HG03064 (cell line): ENCODE measurements at regions not wholly inside any gene's neighbourhood (a gene's known extent, or its start where the extent isn't known, plus 50 kb on each side); places are given as distances from the start of the nearest gene placed in this dataset.
"Not testable (repeated sequence)": the region's sequence is repeated elsewhere in the genome, so short reads cannot be mapped to it uniquely, and the experiment has no call there.

Source experiments
- ATAC-seq: cut with Tn5 transposase; IDR thresholded peaks from one replicate; pipeline ENCODE4 v1.9.1; 2021; ENCODE audit warnings: low read depth; ENCODE audit not compliant: unreplicated experiment

DNA sequence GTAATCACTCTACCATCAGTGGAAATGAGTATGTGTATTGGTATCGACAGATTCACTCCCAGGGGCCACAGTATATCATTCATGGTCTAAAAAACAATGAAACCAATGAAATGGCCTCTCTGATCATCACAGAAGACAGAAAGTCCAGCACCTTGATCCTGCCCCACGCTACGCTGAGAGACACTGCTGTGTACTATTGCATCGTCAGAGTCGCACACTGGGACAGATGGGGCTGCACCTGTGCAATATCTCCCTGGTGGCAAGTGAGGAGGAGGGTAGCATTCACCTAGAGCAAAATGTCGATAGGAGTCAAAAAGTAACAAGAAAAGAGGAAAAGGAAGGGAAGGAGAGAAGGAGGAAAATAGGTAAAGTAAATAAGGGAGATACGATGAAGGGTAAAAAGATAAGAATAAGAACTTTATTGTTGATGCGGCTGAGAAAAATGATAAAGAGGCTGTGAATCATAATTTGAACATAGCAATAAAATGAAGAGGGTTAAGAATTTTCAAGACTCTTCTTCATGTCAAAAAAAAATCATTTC is 450.5 kb upstream of the OR4E1 start:
- no peak for ATAC-seq

DNA sequence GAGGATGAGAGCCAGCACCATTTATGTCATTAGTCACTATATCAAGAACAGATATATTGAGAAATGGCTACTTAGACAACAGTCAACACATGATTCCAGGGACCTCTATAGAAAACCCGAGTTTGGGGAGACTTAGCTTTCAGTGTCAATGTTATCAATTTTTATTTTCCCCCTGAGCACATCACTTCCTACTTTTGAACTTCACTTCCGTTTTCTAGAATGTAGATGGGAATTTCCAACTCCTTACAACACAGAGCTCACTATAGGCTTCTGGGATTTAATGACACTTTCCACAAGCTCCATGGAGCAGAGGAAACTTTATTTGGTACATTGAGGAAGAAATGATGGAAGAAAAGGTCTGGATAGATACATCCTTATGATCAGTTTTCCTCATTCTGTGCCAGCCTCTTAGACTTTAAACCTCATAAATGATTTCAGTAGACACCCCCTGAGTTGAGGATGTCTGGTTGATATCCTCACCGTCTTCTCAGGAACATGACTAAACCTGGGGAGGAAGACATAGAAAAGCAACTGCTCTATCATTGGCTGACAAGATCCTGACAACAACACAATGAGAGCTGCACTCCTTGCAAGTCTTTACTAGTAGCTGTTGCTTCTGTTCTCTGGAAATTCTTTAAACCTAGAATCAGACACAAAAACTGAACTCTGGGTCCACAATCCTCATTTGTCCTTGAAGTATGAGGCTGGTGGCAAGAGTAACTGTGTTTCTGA is 449.4 kb upstream of the OR4E1 start:
- no peak for ATAC-seq

DNA sequence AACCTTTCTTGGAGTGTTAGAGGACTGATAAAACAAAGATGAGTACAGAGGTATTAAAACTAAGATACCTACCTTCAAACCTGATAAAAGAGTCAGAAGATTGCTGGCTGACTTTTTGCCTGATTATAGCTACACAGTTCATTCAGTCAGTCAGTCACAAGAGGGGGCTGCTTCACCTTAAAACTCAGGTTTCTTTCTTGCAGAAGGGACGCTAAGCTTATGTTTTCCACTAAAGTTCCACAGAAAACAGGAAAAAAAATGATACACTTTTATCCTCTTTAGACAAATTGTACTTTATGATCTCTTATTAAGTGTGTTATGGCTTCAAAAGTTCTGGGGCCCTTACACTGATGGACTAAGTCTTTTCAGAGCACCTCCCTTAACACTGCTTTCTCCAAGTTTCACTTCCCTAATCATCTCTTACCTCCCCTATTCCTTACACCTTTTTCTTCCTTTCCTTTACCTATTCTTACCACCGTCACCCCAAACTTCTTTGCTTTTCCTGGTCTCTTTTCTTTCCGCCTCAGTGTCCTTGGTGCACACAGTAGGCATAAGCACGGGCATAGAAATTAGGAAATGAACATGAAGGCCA is 448.7 kb upstream of the OR4E1 start:
- ATAC-seq: no peak

DNA sequence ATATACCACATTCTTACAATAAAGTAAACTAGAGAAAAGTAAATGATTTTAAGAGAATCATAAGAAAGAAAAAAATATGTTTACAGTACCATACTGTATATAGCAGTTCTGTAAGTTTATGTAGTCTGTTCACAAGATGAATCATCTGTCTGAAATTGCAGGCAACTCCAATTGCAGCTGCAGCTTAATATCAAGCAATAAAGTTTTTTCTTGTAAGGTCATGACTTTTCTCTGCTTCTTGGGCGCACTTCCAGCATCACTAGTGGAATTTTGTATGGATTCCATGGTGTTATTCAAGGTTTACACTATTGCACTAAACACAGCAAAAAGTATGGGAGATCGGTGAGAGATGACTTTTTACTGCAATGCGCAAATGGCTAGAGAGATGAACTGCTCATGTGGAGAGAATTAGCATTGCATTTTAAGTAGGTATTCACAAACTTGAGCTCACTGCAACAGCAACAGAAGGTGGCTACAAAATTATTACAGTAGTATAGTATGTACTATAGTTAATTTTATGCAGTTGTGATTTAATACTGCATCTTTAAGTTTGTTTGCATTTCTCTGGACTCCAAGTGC is 445.4 kb upstream of the OR4E1 start:
- no peak for ATAC-seq

DNA sequence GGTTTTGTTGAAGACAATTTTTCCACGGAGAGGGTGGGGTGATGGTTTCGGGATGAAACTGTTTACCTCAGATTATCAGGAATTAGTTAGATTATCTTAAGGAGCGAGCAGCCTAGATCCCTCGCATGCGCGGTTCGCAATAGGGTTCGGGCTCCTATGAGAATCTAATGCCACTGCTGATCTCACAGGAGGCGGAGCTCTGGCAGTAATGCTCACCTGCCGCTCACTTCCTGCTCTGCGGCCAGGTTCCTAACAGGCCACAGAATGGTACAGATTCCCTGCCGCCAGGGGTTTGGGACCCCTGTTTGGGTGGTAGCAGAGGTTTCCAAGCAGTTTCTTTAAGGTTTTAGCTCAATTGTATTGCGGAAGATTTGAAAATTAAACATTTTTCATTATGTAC is 439.8 kb upstream of the OR4E1 start:
- no peak for ATAC-seq

DNA sequence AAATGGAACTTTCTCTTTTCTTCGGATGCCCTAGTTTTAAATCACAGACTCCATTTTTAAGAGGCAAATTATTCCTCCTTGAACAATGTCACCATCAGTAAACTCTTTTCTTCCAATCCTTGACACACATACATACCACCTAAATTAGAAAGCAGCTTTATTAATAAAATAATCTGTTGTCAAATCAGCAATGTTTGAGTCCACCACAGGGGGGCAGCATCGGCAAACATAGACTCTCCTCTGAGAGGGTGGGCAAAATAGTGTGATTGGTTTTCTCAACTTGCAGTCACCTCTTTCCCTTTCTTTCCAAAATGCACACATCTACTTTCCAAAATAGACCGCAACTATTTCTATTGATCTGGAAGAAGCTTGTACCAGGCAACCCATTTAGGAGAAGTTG is 438.4 kb upstream of the OR4E1 start:
- ATAC-seq: no peak

DNA sequence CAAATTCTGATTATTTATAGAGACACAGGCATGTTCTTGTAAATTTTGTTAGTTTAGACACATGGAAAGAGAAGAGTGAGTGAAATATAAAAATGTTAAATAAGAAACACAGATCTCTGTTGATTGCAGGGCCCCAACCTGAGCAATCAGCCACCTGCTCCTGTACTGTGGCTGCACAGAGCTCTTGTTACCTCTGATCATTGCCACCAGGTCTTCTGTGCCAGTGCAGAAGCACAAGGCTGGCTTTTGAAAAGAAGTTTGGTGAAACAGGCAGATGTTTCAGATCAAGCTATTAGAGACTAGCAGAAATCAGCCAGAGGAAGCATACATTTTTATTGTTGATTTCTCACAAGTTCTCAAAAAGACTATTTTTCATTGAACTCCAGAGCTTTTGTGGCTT is 434.1 kb upstream of the OR4E1 start:
- no peak for ATAC-seq

DNA sequence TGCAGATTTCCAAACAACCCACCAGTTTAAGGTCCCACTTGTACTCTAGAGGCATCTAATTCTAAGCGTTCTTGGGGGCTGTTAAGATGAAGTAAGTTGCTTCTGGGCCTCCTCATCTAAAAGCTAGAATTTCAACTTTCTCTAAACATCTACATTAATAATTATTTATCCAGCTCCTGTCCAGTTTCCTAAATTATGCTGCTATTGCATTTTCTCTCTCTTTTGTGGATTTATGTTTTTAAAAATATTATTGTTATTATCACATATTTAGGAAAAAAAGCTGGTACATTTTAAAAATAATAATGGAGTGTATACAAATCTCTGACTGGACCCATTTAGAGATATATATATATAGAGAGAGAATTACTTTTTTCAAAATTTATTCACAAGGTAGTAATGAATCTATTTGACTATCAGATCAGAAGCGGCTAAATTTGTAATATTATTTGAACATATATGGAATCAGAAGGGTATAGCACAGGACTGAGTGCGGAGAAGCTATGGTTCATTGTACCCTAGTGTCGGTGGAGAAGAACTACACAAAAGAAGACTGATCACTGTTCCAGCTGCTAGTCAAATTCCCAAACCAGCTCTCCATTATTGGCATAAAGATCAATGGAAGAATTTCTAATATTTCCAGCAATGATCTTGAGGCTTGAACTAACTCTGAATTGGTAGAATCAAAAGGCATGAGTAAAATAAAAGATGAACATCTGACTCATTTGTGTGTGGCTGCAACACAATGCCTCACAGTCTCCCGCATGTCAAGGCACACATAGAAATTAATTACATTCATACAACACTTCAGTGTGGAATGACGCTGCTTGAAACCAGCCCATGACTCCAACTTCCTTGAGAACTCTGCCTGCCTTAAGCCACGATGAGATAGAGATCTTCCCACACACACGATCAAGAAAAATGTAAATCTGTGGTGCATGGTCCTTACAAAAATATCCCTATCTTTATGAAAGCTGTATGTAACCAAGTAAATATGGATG is 433.4 kb upstream of the OR4E1 start:
- no peak for ATAC-seq

DNA sequence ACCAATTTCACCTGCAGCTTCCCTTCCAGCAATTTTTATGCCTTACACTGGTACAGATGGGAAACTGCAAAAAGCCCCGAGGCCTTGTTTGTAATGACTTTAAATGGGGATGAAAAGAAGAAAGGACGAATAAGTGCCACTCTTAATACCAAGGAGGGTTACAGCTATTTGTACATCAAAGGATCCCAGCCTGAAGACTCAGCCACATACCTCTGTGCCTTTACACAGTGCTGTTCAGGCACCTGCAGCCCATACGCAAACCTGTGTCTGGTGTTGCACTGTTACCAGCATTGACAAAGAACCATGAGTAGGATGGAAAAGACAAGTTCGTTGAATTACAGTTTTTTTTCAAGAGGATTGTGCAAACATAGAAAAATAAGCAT is 432.0 kb upstream of the OR4E1 start:
- ATAC-seq: no peak

DNA sequence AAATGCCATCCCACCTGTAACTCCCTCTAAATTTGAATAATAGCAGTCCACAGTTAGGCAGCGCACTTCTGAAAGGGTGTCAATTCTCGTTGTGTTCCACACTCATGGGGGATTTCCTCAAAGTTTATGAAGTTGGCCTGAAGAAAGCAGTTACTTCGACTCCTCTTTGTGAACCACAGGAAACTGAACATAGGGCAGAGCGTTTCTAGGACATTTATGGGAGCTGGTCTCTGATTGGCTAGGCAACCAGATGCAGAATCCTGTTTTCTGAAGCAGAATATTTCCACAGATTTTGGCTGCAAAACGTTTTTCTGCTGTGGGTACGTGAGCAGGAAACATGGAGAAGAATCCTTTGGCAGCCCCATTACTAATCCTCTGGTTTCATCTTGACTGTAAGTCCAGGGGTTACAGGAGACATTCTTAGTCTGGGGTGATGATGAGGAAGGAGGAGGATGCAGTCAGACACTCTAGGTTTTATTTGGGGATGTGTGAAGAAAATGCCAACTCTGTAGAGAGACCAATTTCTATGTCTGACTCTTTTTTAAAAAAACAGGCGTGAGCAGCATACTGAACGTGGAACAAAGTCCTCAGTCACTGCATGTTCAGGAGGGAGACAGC is 431.5 kb upstream of the OR4E1 start:
- no peak for ATAC-seq

DNA sequence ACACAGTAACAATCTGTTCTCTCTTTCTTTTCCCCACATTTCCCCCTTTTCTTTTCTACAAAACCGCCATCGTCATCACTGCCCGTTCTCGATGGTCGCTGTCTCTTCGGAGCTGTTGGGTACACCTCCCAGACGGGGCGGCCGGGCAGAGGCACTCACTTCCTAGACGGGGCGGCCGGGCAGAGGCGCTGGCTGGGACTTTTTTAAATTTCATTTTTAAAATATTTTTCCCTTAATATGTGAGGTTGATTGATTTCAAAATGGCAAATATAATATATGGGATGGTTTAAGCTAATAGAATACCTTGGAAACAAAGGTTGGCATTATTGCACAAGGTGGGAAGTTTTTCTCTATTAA is 427.1 kb upstream of the OR4E1 start:
- ATAC-seq: not testable (repeated sequence)

DNA sequence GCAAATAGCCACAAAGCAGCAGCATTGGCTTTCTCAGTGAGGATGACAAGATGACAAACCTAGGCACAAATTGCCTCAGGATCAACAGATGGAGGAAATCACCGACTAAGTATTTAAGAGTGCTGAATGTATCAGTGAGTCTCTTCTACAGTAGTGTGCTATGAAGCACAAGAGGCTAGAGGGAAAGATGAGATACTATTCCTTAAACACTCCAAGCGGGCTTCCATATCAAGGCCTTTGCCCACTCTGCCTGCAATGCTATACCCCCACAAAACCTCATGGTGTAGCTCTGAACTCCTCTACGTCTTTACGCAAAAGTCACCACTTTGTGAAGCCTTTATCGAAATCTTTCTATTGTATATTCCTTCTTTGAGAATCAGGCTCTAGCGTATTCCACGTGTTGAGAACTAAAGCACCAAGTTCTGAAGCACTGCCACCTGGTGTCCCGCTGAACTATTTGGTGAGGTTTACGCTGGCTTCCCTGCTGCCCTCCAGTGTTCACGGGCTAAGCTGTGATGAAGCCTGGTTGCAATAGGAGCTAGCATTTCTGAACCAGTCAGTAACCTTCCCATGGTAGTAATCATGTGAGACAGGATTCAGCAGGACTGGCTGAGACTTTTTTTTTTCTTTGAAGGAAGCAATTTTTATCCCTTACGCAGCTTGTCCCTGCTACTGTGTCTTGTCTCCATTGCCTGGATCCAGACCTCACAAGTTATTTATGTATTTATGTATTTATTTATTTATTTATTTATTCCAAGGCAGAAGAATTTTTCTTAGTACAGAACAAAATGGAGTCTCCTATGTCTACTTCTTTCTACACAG is 426.5 kb upstream of the OR4E1 start:
- no peak for ATAC-seq

DNA sequence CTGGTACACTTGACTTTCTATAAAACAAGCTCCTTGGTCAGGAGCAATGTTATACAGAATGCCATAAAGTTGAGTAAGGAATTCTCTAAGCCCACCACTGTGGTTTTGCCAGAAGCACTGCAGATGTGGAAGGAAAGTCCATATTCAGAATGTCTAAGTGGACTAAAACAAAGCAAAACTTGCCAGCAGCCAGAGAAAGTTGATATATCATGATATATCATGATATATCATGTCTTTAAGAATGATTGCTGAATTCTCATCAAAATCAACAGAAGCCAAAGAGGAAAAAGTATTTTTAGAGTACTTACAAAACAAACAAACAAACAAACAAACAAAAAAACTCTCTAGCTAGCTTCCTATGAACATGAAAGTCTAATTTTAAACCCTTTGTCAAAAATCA is 424.8 kb upstream of the OR4E1 start:
- no peak for ATAC-seq

DNA sequence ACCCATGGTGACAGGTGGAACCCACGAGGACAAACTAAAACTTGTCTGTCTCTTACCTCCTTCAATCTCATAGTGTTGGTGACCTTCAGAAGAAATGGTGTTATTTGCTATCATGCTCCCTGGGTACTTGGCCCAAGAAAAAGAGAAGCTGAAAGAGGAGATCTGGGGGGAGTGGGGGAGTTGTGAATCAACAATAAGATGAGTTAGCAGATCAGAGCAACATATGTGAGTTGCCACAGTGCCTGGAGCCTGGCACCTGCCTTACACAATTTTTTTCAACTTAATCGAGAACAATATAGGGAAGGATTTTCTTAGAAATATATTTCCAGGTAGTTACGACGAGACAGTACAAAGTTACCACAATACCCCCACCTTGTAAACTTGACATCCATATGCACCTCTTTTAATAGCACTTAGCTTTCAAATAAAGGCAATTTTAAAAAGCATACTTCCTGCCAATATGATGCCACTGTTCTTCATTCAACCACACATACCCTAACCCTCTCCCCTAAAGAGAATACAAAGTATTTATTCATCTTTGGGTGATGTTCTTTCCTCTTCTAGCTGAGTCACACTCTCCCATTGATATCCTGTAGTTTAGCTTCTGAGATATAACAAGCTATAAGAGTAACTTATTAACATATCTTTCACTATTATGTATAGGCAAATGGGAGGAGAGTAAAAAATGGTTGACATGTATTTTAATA is 424.1 kb upstream of the OR4E1 start:
- ATAC-seq: no peak

DNA sequence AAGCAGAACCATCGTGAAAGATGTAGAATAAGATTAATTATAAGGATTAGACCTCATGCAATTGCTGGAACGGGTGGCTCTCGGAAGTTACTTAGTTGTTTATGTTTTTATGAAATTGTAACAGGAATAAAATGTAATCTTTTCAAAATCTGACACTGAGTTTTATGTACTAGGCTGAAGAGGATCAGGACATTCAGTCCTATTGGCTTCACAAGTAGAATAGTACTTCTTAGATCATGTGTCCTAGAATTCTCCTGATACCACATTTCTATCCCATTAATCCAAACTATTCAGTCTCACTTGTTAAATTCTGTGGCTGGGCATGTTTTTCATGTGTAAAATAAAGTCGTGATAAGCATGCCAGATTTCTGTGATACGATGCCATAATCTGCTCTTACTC is 423.5 kb upstream of the OR4E1 start:
- ATAC-seq: no peak

DNA sequence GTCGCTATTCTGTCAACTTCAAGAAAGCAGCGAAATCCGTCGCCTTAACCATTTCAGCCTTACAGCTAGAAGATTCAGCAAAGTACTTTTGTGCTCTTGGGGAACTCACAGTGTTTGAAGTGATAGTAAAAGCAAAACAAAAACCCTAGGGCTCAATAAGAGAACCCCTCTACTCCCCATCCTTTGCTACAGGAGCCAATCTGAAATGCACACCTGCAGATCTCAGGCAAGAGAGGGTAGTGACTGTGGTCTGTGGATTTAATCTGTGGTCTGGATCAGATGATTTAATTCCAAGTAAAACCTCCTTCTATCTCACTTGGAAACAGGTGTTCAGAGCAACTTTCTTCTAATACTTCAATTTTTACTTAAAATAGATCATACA is 422.9 kb upstream of the OR4E1 start:
- ATAC-seq: no peak

DNA sequence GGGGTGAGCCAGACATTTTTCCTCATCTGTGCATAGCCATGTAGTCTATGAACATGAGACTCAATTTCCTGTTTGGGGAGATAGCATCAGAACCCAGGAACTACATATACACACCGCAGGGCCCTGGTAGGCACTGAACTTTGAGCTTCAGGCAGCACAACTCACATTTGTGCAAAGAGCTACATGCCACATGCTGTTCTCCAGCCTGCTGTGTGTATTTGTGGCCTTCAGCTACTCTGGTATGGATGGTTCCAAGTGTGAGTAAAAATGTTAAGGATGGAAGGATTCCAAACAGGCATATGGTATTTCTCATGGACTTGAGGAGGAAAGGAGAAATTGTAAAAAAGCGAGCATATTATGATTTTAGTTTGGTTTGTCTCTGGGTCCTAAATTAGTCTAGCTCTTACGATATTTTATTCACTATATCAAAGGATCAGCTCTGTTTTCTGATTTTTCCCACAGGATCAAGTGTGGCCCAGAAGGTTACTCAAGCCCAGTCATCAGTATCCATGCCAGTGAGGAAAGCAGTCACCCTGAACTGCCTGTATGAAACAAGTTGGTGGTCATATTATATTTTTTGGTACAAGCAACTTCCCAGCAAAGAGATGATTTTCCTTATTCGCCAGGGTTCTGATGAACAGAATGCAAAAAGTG is 422.4 kb upstream of the OR4E1 start:
- no peak for ATAC-seq

DNA sequence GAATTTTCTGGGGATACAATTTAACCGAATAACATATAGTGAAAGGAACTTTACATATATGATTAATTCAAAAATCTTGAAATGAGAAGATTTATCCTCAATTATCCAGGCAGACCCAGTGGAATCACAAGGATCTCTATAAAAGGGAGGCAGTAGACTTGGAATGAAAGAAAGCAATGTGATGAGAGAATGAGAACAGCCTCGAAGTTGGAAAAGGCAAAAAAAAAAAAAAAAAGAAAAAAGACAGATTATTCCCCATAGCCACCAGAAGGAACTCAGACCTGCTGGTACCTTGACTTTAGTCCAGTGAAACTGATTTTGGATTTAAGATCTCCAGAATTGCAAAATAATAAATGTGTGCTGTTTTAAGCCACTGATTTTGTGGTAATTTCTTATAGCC is 416.3 kb upstream of the OR4E1 start:
- no peak for ATAC-seq
